ENCODE measurements at regions not wholly inside any gene's neighbourhood (a gene's known extent, or its start where the extent isn't known, plus 50 kb on each side); places are given as distances from the start of the nearest gene placed in this dataset.

GRCh38 chrX:87402256-87402655 lies 115.3 kb upstream of the KLHL4 start:
- TF ChIP-seq ATF3 (IDR thresholded peaks at IDR 0.05) (no peak), ATF3 (CRISPR knock-in tag; conservative IDR thresholded peaks at IDR 0.05) (no peak), CREM (IDR thresholded peaks at IDR 0.05; ENCODE audit: low read depth) (no peak), RAD21 (CRISPR knock-in tag; conservative IDR thresholded peaks at IDR 0.05 in 1 of 2, IDR thresholded peaks at IDR 0.05 in 1 of 2) (no peak), TEAD4 (IDR thresholded peaks at IDR 0.05; ENCODE audit: low read length) (no peak), TEAD4 (CRISPR knock-in tag; IDR thresholded peaks at IDR 0.05; ENCODE audit: borderline replicate concordance) (no peak), SMAD1 (IDR thresholded peaks at IDR 0.05; ENCODE audit: low read depth, low read length, partially characterized antibody) (no peak), KLF16 (IDR thresholded peaks at IDR 0.05) (no peak), ELF4 (CRISPR knock-in tag; IDR thresholded peaks at IDR 0.05) (no peak), NR3C1 (CRISPR knock-in tag; IDR thresholded peaks at IDR 0.05) (no peak), PHB (CRISPR knock-in tag; IDR thresholded peaks at IDR 0.05) (no peak), ZNF76 (CRISPR knock-in tag; IDR thresholded peaks at IDR 0.05; ENCODE audit: borderline replicate concordance) (no peak)
- TF ChIP-seq, protein P1, sequence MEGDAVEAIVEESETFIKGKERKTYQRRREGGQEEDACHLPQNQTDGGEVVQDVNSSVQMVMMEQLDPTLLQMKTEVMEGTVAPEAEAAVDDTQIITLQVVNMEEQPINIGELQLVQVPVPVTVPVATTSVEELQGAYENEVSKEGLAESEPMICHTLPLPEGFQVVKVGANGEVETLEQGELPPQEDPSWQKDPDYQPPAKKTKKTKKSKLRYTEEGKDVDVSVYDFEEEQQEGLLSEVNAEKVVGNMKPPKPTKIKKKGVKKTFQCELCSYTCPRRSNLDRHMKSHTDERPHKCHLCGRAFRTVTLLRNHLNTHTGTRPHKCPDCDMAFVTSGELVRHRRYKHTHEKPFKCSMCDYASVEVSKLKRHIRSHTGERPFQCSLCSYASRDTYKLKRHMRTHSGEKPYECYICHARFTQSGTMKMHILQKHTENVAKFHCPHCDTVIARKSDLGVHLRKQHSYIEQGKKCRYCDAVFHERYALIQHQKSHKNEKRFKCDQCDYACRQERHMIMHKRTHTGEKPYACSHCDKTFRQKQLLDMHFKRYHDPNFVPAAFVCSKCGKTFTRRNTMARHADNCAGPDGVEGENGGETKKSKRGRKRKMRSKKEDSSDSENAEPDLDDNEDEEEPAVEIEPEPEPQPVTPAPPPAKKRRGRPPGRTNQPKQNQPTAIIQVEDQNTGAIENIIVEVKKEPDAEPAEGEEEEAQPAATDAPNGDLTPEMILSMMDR (IDR thresholded peaks at IDR 0.05 in 2 of 3, conservative IDR thresholded peaks at IDR 0.05 in 1 of 3; ENCODE audit: insufficient read depth in 2 of 3, low read depth in 1 of 3, low read length in 3 of 3), result no peak
- TF ChIP-seq, protein P2, sequence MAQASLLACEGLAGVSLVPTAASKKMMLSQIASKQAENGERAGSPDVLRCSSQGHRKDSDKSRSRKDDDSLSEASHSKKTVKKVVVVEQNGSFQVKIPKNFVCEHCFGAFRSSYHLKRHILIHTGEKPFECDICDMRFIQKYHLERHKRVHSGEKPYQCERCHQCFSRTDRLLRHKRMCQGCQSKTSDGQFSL (CRISPR knock-in tag; IDR thresholded peaks at IDR 0.05), result no peak
- TF ChIP-seq, protein P2 (tag; IDR thresholded peaks at IDR 0.05), result no peak
